Activated CD8-positive, alpha-beta memory T cell treated with anti-CD3 and anti-CD28 coated beads, Interleukin-2, amount 50 U/mL, for 24 hours (primary cell): ENCODE measurements at regions not wholly inside any gene's neighbourhood (a gene's known extent, or its start where the extent isn't known, plus 50 kb on each side); places are given as distances from the start of the nearest gene placed in this dataset.
"Not testable (repeated sequence)": the region's sequence is repeated elsewhere in the genome, so short reads cannot be mapped to it uniquely, and the experiment has no call there.

Experiments
- DNase-seq: peaks from one replicate; pipeline ENCODE4 v3.0.0-alpha.2; 2020; ENCODE audit errors: extremely low read depth

- no peak for DNase-seq
These were observed 285.8 kb upstream of the FAM174A start for GRCh38 chr5:100249211-100249883.

DNA sequence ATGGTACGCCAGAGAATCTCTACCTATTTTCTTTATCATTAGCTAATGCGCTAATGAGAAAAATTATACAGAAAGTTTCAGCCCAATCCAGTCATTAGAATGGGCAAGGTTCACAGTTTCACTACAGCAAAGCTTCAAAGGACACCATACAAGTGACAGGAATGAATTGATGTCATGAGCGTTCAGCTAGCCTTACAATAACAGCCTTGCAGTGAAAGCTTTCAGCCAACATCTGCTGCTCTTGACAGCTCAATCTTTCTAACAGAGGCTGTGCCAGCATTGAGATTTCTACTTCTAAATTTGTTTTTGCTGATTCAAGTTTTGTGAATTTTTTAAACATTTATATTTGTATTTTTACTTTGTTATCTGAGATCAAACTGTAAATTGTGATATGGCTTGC is 302.4 kb upstream of the FAM174A start:
- DNase-seq = no peak

DNA sequence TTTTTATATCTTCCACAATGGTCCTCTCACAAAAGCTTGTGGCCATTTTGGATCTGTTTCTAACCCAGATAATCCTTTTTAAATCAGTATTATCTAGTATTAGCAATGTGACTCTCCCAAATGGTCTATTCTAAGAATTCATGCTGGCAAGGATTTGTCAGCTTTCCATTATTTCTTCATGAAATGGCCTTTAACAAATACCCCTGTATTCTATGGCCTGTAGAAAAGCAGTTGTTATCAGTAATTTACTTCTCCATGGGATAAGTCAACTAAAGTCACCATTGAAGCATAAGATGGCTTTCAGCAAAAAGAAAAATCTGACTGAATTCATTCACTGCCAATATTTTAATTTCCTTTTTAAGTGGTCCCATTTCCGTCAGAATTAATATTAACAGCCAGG is 346.4 kb upstream of the FAM174A start:
- DNase-seq = no peak

DNA sequence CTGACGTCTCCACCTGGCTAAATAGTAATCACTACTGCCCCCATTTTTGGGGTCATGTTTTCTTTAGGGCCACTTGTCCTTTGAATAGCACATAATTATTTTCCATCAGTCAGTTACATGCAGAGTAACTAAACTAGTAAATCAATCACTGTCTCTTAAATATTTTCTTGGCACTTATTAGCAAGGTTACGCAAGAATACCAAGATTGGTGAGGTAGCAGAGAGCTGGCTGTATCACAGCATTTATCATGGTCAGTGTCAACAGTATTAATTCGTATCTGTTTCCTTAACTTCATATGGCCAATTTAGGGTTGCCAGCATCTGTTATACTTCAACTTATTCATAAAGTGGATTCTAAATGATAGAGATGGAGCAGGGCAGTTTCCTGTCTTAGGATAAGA is 346.8 kb upstream of the FAM174A start:
- DNase-seq = no peak

DNA sequence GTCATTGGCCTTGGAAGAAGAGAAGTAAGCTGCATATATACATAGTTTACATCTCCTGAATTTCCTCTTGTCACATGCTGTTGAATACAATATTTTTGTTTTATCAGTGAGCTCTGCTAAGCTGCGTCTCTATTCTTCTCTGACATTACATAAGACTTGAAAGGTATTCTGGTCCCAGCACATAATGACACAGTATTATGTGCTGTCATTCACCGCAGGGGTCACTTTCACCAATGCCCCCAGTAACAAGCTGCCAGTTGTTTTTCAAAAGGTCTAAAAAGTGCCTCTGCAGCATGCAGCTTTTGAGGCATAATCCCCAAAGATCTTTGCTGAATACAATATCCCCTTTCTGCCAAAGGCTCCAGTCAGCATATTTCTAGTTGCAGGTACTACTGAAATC is 349.0 kb upstream of the FAM174A start:
- DNase-seq = no peak

- DNase-seq = no peak
These were observed 352.8 kb upstream of the FAM174A start for GRCh38 chr5:100182402-100182801.

DNA sequence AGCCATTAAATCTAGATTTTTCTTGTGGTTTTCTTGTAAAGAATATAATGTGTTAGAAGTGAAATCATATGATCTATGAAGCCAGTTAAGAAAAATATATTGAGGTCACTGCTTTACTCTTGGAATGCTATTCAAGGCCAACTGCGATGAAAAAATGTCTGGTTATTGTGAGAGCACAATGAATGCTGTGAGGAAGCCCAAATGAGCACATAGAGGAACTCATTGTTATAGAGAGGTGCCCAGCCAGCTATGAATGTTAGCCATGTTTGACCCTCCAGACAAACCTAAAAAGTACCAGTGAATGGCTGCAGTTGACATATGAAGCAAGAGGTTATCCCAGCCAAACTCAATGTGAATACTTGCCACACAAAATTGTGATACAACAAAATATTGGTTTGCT is 359.8 kb upstream of the FAM174A start:
- DNase-seq = no peak

- no peak for DNase-seq
These were observed 369.9 kb upstream of the FAM174A start for GRCh38 chr5:100165309-100165708.

DNA sequence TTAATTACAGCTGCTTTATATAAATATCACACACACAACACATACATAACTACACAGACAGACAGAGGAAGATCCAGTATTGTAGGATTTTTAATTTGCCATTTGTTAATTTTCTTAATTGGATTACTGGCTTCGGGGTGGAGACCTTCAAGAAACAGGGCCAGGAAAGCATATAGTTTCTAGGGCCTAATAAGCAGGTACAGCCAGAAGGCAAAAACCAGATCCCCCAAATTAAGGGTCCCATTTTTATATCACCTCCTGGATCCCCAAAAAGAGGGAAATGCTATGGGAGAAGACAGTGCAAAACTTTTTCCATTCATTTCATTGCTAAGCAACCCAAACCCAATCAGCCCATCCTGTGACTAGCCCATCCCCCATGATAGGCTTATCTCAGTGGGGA is 373.3 kb upstream of the FAM174A start:
- no peak for DNase-seq

DNA sequence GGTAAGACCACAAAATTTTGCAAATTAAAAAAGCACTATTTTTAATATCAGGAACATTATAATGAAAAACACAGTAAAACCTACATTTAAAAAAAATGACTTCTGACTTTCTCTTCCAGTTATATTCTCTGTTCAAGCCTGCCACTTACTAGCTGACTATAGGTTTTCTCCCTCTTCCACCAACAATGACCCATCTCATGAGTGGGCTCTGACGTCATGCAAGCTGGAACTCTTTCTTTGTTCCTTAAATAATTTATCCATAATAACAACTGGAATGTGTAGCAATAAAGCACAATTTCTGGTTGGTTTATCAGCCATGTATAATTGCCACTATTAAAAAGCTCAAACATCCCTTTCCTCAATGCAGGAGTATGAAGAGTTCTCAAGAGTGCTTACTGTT is 378.1 kb upstream of the FAM174A start:
- DNase-seq = no peak

DNA sequence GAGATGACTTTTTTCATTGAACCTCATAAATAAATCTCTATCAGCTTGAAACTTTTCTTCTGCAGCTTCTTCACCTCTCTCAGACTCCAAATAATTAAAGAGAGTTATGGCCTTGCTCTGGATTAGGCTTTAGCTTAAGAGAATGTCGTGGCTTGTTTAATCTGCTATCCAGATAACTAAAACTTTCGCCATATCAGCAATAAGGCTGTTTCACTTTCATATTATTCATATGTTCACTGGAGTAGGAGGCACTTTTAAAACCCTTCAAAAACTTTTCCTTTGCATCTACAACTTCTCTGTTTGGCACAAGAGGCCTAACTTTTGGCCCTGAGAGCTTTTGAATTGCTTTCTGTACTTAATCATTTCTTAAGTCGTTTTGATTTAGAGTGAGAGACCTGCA is 386.9 kb upstream of the FAM174A start:
- no peak for DNase-seq

- no peak for DNase-seq
These were observed 392.6 kb upstream of the FAM174A start for GRCh38 chr5:100142607-100143006.

DNA sequence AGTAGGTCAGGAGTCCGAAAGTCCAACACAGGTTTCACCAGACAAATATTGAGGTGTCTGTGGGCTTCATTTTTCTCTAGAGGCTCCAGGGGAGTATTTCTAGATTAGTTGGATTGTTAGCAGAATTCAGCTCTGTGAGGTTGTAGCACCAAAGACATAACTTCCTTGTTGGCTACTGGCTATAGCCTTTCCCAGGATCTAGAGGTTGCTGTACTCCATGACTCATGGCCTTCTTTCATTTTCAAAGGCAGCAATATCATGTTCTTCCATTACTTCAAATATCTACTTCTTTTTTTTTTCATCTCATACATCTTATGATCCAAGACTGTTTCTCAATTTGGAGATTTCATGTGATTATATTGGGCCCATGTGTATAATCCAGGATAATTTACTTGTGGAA is 404.0 kb upstream of the FAM174A start:
- DNase-seq = no peak

- DNase-seq = no peak
These were observed 404.9 kb upstream of the FAM174A start for GRCh38 chr5:100130307-100130706.

GRCh38 chr5:100119903-100120302 is 415.3 kb upstream of the FAM174A start:
- no peak for DNase-seq

GRCh38 chr5:100110497-100110896 is 424.7 kb upstream of the FAM174A start:
- no peak for DNase-seq

- DNase-seq = no peak
These were observed 426.3 kb upstream of the FAM174A start for GRCh38 chr5:100108883-100109282.

DNA sequence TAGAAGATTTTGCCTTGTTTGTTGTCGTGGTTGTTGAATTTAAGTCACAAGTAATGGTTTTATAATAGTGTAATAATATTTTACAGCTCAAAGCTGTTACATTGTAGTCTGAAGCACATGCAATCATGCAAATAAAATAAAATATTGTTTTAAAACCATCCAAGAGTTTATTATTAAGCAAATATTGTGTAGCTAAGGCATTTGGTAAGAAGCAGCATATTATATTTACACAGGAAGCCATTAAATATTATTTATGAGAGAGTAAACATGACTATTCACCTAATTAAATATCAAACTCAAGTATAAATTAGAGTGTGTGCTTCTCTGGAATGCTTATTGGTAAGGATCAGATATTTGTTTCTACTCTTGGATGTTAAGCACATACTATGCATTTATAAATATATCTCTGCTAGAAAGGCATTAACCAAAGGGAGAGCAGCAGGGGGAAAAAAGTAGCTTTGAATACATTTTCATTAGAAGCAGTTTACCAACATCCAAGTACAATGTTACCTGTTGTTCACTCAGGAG is 431.5 kb upstream of the FAM174A start:
- not testable (repeated sequence) for DNase-seq

DNA sequence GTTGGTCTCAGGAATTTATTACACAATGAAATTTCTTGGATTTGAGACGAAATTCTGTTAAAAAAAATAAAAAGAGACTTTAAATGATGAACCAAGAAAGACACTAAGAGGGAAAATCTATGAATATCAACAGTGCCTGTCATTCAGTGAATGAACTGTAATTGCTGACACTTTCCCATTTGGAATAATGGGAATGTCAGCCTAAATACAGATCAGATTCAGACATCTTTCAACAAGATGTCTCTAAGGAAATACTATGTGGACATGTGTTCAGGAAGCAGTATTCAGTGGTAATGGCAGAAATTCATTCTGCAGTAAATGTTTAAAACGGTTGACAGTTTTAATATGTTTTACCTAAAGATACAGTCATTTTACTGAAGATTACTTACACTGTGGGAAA is 433.7 kb upstream of the FAM174A start:
- DNase-seq = not testable (repeated sequence)

GRCh38 chr5:100096328-100096727 is 438.8 kb upstream of the FAM174A start:
- not testable (repeated sequence) for DNase-seq

DNA sequence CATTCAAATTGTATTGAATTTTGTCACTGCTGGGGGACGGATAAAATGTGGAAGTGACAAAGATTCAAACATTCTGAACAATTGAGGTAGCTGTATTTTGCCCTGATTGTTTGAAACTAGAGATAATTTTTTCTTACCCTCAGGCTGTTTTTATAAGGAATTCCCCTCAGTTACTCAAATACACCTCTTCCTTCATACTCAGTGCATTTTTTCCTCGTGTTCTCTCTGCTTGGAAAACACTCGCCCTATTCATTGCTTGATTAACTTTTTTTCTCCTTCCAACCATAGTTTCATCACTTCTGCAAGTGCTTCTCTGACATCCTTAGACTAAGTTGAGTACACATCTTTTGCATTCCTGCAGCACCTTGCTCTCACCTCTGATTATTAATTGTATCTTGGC is 454.5 kb upstream of the FAM174A start:
- not testable (repeated sequence) for DNase-seq

- not testable (repeated sequence) for DNase-seq
These were observed 456.0 kb upstream of the FAM174A start for GRCh38 chr5:100079163-100079562.

DNA sequence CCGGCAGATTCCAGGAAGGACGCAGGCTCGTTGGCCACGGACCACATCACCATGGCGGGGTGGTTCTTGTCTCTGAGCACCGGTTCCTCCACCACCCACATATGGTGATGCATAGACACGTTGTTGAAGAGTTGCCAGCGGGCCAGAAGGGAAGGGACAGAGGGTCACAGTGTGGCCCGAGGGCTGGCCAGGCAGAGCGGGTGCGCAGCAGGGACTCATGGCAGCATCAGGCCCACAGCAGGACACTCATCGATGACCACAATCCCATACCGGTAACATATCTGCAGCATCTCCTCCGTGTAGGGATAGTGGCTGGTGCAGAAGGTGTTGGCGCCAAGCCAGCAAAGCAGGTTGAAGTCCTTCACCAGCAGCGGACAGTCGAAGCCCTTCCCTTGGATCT is 469.2 kb upstream of the FAM174A start:
- not testable (repeated sequence) for DNase-seq

DNA sequence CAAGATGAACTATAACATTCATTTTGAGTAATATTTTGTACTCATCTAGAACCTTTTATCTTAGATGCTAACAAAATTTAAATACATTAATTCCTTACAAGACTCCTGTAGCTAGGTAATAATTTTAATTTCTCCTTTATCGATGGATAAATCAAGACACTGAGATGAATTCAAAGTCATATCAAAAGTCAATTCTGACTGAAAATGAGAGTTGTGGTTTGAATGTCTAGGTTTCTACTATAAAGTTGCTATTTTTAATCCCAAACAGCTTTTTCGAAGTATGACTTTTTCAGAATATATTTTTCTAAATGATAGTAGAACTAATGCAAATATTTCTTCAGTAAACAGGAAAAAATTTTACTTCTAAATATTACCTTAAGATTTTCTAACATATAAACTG is 491.7 kb upstream of the FAM174A start:
- no peak for DNase-seq
